ENCODE measurements at regions not wholly inside any gene's neighbourhood (a gene's known extent, or its start where the extent isn't known, plus 50 kb on each side); places are given as distances from the start of the nearest gene placed in this dataset.

- Mint-ChIP-seq H3K36me3 (no peaks in the 10 kb centered on the region), H3K4me3 (no peak overlapping the region), H3K4me1 (no peaks in the 10 kb centered on the region), H3K27ac (no peak overlapping the region), H3K9me3 (peaks cover 0 to 3% (median 2%) of the 10 kb centered on the region in 5 donors), H3K27me3 (peaks cover 0 to 2% of the 10 kb centered on the region in 2 donors)
- Histone ChIP-seq H3K9me3 (ENCODE audit: low read length) (no peaks in the 10 kb centered on the region), H3K36me3 (ENCODE audit: insufficient read depth, low read length) (no peaks in the 10 kb centered on the region), H3K27me3 (ENCODE audit: insufficient read depth, low read length, poor library complexity, severe bottlenecking) (no peaks in the 10 kb centered on the region), H3K4me3 (ENCODE audit: low read length) (no peak overlapping the region), H3K4me1 (ENCODE audit: insufficient read depth, low read length) (no peaks in the 10 kb centered on the region), H3K27ac (ENCODE audit: low read depth, low read length) (no peak overlapping the region)
- ChIA-PET POLR2A (no interaction called here), CTCF (no interaction called here)
- DNase-seq, result no peak
Measured at GRCh38 chr17:70024253-70024652, 50.8 kb upstream of the KCNJ16 start.
